Erythroblast (primary cell): ENCODE measurements at regions not wholly inside any gene's neighbourhood (a gene's known extent, or its start where the extent isn't known, plus 50 kb on each side); places are given as distances from the start of the nearest gene placed in this dataset.
A peak's percentile ranks its signal among the peaks of the same experiment; 100 is the strongest.
"Not testable (repeated sequence)": the region's sequence is repeated elsewhere in the genome, so short reads cannot be mapped to it uniquely, and the experiment has no call there.

Experiments
- DNase-seq, 2 experiments: peaks; one replicate each; lab custom pipeline; 2025; lab: John Stamatoyannopoulos, UW
- GATA1 ChIP-seq: IDR thresholded peaks from 2 replicates; pipeline ENCODE4 v1.6.1; 2011; ENCODE audit warnings: low read depth, mild to moderate bottlenecking, control low read depth, low read length, moderate library complexity
- POLR2A ChIP-seq: IDR thresholded peaks from 2 replicates; pipeline ENCODE4 v1.6.1; 2011; ENCODE audit warnings: mild to moderate bottlenecking, low read length

DNA sequence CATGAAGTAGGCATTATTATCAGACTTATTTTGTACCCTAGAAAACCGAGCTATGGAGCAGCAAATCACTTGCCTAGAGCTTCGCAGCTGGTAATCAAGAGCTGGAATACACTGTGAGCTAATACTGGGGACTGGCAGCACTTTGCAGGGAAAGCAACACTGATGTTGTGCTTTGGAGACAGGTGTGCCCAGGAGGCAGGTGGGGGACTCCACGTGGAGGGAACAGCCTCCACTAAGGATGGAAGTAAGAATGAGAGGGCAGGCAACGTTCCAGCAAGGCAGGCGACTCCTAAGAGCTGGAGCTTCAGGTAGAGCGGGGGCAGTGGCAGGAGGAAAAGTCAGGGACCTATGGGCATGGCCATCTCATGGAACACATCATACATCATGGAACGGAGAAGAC, 300.5 kb upstream of the IGF1R start:
- TF ChIP-seq GATA1 (no peak), POLR2A (no peak)

DNA sequence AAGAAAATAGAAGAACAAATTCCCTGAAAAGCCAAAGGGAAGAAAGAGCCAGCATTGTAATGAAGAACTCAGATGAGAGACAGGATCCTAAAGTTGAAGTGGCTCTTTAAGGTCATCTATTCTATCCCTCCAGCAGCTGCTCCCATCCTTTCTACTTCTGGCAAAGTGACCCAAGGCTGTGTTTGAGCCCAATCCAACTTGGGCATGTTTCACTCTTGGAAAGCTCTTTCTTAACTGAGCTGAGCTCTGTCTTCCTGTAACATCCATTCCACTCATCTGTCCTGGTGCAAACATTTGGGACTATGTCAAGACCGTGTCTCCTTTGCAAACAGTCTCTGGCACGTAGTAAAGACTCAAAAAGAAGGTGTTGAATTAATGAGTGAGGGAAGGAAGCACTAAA, 298.1 kb upstream of the IGF1R start:
- DNase-seq = no peak
- TF ChIP-seq POLR2A (no peak), GATA1 (no peak)

More for the DNA sequence above, 300.5 kb upstream of the IGF1R start:
- DNase-seq = no peak

DNA sequence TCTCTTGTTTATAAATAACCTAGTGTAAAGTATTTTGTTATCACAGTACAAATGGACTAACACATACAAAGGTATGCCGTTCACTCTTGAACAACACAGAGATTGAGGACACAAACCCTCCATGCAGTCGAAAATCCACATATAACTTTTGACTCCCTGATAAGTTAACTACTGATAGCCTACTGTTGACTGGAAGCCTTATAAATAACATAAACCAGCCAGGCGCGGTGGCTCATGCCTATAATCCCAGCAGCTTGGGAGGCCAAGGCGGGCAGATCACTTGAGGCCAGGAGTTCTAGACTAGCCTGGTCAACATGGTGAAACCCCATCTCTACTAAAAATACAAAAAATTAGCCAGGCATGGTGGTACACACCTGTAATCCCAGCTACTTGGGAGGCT, 290.1 kb upstream of the IGF1R start:
- DNase-seq = not testable (repeated sequence)

DNA sequence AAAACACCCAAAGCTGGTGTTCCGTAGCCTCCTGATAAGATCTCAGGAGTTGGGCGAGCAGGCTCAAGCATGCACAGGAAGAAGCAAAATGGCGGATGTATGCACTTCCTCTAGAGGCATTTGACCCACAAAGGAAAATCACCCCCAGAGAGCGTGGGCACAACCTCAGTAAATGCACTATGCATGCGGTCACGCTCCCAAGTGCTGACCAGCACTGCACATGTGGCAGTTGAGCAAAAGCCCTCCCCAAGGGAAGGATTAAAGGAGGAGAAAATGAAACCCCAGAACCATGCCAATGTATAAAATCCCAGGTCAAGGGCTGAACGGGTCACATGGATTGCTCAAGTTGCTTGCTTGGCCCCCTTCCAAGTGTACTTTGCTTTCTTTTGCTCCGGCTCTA, 289.4 kb upstream of the IGF1R start:
- TF ChIP-seq GATA1 (no peak), POLR2A (no peak)
- DNase-seq = no peak

DNA sequence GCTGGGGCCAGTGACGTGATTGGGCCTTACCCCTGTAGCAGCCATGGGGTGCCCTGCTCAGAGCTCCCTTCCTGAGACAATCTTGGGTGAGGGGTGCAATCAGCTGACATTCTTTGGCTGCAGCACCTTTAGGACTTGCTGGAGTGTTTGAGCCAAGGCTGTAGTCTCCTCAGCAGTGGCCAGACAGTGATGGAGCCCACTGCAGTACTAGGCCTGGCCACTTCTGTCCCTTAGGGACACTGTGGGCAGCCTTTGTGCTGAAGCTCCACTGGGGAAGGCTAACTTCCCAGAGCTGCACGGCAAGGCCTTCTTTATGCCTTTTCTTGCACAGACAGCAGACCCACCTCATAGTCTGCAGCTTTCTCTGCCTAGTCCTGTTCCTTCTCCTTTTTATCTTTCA, 284.9 kb upstream of the IGF1R start:
- TF ChIP-seq POLR2A (no peak), GATA1 (no peak)
- DNase-seq = no peak

DNA sequence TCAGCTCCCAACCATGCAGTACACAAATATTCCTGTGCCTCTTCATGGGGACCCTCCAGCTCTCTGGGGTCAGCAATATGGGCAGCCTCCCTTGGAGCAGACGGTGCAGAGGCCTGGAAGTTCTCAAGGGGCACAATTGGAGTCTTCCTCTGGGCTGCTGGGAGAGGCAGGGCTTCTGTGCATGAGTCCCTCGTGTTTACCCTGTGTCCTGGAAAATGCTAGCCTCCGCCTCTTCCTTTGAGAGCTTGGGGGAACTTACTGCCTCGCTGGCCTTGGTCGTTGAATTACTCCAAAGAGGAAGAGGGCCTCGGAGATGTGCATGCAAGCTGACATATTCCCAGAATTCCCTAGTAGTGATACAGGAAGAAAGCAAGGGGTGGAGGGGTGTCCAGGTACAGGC, 284.4 kb upstream of the IGF1R start:
- TF ChIP-seq POLR2A = no peak
- no peak for TF ChIP-seq GATA1

DNA sequence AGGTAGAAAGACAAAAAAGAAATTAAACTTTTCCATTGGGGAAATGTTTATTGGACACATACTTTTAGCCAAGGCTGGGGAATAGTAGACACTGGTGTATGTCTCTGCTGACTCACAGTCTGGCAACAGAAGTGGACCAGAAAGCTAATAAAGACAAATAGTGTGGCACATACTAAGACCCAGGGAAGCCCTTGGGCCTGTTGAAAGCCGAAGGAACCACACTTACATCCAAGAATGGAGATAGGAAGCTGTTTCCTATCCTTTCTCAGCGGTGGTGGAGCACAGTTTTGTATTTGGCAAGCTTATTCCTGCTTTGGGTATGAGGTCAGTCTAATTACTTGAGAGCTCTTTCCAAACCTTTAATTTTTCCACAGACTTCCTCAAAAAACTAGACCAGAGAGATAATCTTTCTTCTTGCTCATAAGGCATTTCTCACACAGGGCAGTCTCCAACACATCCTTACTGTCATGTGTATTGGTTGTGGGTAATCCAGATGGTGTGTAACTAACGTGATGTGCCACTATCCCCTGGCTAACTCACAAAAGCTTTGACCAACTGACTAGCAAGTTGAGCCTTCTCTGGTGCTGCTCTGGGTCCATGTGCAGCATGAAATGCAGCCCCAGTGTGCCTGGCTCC, 279.1 kb upstream of the IGF1R start:
- no peak for TF ChIP-seq GATA1
- no peak for TF ChIP-seq POLR2A
- no peak for DNase-seq

More for the DNA sequence above, 284.4 kb upstream of the IGF1R start:
- no peak for DNase-seq

DNA sequence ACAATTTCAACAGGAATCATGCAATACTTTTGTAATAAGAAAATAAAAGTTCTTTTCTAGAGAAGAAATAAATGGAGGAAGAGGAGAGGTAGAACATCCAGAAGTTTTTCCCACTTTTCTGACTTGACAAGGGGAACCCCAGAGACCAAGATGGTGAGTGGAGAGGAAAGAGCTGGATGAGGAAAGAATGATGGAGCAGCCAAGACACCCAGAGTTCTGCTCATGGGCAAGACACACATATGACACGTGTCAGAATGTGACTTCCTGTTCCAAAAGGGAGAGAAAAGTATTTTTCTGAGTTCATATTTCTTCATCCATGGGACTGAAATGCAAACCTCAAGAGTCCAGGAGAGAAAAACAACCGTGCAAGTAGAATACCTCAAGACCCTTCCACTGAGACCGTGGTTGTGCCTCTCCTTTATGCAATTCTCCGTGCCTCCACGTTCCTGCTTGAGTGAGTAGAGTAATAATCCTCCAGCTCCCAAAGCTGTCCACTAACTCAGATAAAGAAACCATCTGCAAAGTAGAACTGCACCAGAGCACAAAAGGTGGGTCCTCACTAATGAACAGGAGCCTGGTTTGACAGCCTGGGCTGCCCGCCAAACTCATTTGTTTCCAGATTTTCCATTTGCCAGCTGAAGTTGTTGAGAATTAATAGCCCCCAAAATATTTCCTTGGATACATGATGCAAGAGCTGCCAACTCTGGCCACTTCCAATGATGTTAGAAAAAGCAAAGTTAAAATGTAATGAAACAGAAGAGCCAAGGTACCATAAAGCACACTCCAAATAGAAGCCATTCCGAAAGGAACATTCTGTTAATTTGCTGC, 272.6 kb upstream of the IGF1R start:
- DNase-seq = no peak
- TF ChIP-seq POLR2A (no peak), GATA1 (no peak)

DNA sequence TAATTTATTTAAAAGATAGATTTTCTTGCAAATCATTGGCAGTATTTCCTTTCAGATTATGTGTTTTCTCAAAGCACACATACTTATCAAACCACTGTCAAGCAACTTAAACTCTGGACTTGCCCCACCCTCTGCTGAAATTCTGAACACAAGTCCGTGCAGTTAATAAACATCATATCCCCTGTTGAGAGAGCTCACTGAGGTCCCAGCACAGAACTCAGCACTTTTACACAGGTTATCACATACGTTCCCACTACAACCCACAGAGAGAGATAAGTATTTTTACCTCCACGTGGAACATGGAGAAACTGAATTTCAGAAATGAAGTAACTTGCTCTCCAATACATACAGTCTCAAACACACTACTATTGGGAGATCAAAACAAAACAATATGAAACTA, 267.6 kb upstream of the IGF1R start:
- no peak for DNase-seq
- no peak for TF ChIP-seq GATA1
- no peak for TF ChIP-seq POLR2A

DNA sequence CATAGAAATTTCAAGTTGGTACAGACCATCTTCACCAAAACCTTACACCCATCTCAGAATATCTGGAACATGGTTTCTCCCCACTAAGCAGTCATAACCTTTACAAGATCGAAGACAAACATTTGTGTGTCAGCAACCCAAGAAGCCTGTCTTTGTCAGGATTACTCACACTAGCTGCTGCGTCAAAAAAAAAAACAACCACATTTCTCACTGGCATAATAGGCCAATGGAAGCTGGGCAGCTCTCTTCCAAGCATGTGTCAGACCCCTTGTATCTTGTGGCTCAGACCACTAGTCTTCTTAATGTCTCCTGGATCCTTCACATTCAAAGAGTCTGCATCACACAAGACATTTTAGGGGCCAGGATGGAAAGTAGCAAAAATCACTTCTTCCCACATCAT, 266.9 kb upstream of the IGF1R start:
- DNase-seq = no peak
- TF ChIP-seq POLR2A (no peak), GATA1 (no peak)

DNA sequence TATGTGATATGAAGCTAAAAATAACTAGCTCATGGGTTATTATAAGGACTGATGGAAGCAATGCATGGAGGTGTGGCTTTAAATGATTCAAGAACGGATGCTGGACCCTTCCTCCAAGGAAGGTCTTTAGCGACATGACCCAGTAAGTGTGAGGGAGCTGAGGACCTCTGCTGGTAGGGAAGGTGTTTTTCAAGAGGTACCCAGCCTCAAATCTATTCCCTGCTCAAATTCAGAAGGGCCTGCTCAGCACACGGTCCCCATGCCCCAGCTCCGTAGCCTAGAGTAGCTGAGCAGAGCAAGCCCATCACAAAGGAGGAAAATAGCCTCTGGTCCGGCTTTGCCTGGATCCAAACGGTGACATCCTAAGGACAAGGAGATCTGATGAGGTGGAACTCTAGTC, 266.2 kb upstream of the IGF1R start:
- peak in 1 of 2 experiments; percentile 4 for DNase-seq
- TF ChIP-seq GATA1 (no peak), POLR2A (no peak)

DNA sequence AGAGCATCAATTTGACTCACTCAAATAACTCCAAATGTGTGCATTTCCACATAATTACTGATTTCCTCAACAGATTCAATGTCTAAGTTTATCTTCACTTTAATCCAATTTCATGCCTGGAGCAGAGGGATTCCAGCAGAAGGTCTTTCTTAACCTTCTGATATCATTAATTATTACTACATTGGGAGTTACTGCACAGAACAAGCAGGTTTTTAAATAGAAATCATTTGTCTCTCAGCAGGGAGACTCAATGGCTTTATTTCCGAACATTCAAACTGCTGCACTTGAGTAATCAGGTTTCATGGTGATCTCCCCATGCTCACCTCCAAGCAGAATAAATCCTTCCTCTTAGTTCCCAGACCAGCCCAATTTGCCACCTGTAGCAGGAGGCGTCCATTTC, 264.8 kb upstream of the IGF1R start:
- TF ChIP-seq GATA1 = no peak
- no peak for DNase-seq

DNA sequence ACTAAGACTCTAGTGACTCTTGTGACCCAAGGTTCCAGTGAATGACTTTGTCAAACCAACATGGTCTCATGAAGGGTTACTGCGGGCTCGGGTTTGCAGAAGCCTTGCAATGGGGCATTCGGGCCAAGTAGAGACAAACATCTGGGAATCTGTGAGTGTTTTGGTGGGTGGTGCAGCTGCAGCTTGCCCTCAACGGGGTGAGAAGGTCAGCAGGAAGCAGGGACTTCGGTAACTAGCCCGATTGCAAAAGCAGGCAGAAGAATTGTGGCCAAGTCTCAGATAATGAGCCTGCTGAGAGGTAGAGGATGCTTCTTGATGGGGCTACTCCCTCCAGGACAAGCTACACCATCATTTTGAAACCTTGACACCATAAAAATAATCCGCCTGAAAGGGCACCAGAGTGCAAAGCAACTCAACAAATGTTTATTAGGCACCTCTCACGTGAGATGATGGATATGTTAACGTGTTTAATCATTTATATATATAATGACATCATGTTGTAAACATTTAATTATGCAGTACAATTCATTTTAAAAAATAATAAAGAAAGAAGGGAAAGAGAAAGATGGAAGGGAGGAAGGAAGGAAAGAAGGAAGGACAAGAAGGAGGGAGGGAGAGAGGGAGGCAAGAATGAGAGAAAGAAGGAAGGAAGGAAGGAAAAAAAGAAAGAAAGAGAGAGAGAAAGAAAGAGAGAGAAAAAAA, 263.9 kb upstream of the IGF1R start:
- DNase-seq = no peak
- no peak for TF ChIP-seq POLR2A
- TF ChIP-seq GATA1 = no peak

DNA sequence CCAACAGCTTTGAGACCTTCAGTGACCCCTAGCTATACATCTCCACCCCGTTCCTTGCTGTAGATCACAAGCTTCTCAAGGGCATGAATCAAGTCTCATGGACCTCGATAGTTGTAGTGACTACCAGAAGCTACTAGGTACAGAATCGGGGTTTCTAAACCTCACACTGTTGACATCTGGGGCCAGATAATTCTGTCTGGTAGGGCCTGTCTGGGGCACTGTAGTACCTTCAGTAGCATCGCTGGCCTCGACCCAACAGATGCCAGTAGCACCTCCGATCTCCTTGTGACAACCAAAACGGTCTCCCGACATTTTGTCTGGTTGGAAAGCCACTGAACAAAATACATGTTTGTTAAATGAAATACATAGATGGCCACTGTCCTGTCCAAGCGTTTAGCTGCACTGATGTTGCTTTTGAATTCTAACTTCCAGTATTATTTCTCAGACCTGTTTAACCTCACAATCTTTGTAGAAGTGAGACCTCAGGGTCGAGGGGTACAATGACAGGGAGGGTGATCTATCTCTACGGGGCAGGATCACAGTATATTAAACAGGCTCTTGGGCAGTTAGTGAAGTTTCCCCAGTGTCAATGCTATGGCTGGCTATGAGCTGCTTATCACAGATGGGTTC, 262.5 kb upstream of the IGF1R start:
- no peak for DNase-seq
- TF ChIP-seq GATA1 (no peak), POLR2A (no peak)
